Choroid plexus epithelial cell (primary cell): ENCODE measurements at regions not wholly inside any gene's neighbourhood (a gene's known extent, or its start where the extent isn't known, plus 50 kb on each side); places are given as distances from the start of the nearest gene placed in this dataset.

Source experiments
- DNase-seq: peaks from one replicate; pipeline ENCODE4 v3.0.0-alpha.2; 2010; ENCODE audit warnings: low read depth
- H3K4me3 ChIP-seq: 2 replicates; pipeline ENCODE4 v1.5.1; 2011; ENCODE audit warnings: low read depth, mild to moderate bottlenecking, control low read depth, low read length, moderate library complexity
- TF ChIP-seq, protein P1 (sequence below): conservative IDR thresholded peaks from 2 replicates; pipeline ENCODE4 v1.5.1; 2011; ENCODE audit warnings: low read depth, mild to moderate bottlenecking, control low read depth, inconsistent platforms, low read length, moderate library complexity

DNA sequence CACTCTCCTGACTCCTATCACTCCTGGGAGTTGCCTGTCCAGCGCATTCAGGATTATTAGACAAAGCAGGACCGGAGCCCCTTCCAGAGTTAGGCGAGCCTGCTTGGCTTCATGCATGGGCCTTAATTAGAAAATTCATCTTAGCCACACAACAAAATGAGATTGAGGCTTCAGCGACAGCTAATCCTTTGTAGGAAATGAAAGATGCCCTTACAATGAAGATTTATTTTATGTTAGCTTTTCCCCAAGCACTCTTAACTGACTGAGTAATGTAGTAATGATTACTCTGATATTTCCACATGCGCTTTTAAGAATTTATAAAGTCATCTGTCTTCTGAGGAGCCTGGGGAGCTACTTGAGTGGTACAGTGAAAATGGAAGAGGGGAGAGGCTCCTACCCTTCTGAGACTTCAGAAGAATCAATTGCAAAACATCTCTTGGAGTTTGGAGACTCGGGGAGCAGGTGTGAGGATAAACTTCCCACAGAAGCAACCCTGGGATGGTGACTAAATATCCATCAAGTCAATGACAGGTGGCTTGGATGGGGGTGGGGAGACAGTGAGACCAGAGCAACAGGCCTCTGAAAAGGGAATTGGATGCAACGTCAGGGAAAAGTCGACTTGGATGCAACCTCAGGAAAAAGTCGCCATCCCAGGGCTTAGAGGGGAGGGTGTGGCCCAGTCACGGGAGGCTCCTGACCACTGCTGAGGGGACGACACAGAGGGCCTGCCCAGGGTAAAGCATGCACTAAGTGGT, 434.5 kb upstream of the B3GAT1 start:
- no peak for DNase-seq
- TF ChIP-seq, protein P1, sequence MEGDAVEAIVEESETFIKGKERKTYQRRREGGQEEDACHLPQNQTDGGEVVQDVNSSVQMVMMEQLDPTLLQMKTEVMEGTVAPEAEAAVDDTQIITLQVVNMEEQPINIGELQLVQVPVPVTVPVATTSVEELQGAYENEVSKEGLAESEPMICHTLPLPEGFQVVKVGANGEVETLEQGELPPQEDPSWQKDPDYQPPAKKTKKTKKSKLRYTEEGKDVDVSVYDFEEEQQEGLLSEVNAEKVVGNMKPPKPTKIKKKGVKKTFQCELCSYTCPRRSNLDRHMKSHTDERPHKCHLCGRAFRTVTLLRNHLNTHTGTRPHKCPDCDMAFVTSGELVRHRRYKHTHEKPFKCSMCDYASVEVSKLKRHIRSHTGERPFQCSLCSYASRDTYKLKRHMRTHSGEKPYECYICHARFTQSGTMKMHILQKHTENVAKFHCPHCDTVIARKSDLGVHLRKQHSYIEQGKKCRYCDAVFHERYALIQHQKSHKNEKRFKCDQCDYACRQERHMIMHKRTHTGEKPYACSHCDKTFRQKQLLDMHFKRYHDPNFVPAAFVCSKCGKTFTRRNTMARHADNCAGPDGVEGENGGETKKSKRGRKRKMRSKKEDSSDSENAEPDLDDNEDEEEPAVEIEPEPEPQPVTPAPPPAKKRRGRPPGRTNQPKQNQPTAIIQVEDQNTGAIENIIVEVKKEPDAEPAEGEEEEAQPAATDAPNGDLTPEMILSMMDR: no peak
- no peak overlapping the region for H3K4me3 ChIP-seq

DNA sequence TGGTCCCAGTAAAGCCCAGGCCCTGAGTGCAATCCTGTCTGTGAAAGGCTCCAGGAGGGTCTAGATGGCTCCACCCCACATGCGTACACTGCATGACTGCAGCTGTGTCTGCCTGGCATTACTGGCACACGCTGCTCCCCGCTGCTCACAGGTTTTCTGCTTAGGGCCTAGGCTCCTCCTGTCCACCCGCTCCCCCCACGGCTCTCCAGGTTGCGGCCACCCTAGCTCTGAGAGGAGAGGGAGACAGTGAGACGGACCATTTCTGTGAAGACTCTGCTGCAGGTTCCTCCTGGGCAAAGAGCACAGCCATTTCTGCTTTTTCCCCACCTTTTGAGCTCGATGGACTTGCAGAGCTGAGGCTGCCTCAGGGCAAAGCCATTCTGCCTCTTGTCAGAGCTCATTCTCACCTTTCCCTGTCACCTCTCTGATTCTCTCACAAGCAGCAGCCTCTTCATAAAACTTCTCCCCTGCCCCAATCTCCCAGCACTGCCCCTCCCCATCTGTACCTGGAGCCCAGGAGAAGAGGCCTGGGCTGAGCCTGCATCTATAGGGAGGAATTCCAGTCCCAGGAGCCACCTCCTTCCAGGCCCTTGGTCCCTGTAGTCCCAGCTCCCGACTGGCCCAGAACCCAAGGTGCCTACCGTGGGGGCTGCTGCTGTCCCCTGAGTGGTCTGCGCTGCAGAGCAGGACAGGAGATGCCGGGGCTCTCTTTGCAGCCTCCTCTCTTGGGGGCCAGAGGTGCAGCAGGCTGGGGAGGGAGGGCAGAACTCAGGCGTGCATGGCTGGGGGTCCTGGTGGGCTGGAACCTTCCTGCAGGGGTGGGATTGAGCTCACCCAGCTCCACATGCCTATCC, 433.7 kb upstream of the B3GAT1 start:
- no peak overlapping the region for H3K4me3 ChIP-seq
- no peak for DNase-seq
- TF ChIP-seq, protein P1: no peak

DNA sequence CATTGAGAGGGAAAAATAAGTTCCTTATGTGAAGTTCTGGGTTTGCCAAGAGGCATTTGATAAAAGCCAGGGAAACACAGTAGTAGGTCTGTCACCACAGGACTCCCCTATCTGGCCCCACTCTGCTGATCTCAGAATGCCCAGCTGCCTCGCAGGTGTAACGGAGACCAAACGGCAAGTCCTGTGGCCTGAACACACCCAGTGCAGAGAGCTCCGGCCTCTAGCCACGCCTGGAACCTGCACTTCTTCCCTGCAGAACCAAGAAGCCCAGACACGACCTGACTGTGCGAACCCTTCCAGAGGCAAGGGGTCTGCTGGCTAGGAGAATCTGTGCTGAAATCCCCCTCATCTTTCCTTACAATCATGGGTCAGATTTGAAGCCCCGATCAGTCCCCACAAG, 432.8 kb upstream of the B3GAT1 start:
- DNase-seq: no peak
- TF ChIP-seq, protein P1: no peak
- H3K4me3 ChIP-seq: no peak overlapping the region

DNA sequence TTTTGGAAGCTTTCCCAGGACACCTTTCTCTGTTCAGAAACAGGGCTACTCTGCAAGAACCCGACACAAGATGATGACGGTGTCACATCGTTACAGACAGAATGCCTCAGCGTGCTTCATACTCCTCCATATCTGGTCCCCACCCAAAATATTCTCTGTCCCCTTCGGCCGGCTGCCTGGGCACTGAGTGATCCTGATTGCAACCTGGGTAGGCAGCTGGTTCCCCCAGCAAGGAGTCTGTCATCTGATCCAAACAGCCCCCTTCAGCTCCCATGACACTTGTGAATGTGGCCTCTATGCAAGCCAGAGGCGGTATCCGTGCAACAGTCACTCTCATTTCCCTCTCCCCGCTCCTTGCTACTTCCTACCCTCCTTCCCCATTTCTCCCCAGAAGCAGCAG, 431.7 kb upstream of the B3GAT1 start:
- no peak overlapping the region for H3K4me3 ChIP-seq
- TF ChIP-seq, protein P1: no peak
- no peak for DNase-seq

DNA sequence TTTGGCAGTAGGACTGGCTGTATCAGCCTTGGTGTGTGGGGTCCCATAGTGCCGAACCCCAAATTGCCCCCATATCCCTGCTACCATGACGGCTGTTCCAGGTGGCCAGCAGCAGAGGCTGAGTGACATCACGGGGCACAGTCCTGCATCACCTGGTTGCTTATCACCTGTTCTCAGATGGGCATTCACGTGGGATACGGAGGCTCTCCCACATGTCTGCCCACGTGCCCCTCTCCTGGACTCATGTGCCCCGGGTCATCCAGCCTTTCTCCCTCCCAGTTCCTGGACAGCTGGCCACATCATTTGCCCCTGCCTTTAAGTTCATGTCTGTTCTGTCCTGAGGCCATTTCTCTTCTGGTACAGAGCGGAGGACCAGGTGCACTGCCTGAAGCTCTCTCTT, 431.0 kb upstream of the B3GAT1 start:
- no peak for DNase-seq
- no peak overlapping the region for H3K4me3 ChIP-seq
- TF ChIP-seq, protein P1: no peak

DNA sequence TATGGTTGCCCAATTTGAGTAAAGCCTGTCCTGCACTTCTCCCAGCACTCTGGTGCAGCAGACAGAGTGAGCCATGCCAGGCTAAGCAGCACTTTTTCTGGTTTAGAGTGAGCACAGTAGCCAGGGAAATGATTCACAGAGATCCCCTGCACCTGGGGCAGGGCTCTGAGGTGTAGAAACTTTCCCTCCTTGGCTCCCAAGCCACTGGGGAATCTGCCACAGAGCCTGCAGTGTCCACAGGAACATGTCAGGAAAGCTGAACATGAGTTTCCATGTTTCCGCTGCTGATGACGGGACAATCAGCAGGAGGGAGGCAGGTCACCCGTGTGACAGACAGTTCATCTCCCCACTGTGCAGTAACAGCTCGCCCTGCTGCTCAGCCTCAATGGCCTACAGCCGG, 429.9 kb upstream of the B3GAT1 start:
- TF ChIP-seq, protein P1: no peak

DNA sequence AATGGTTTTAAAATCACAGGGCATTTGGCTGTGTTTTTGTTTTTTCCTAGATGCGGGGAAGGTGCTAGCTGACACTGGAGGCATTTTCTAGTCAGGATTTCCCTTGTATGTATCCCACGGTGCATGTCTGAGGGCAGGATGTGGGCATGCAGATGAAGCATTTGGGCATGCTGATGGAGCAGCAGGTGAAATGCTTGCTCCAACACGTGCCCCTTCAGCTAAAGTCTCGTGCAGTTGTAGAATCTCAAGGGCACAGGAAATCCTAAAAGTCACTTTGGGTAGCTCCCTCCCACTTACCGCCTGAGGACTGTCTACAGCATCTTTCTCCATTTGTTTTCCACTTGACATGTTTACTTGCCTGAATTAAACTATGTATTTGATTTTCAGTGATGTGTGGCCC, 429.4 kb upstream of the B3GAT1 start:
- TF ChIP-seq, protein P1: no peak
- DNase-seq: no peak
- no peak overlapping the region for H3K4me3 ChIP-seq

More for the DNA sequence above, 429.9 kb upstream of the B3GAT1 start:
- DNase-seq: no peak
- H3K4me3 ChIP-seq: no peak overlapping the region
